ENCODE measurements at regions not wholly inside any gene's neighbourhood (a gene's known extent, or its start where the extent isn't known, plus 50 kb on each side); places are given as distances from the start of the nearest gene placed in this dataset.

- WGBS, result 36% methylated on average over 3 of the region's 3 CpGs
- TF ChIP-seq CTCF (IDR thresholded peaks at IDR 0.05), result no peak
- TF ChIP-seq POLR2AphosphoS5 (IDR thresholded peaks at IDR 0.05), result no peak
- TF ChIP-seq POLR2A (IDR thresholded peaks at IDR 0.05), result no peak
- no peak for TF ChIP-seq EP300 (IDR thresholded peaks at IDR 0.05)
- Histone ChIP-seq H3K4me3 (no peak overlapping the region), H3K4me1 (no peaks in the 10 kb centered on the region), H3K27ac (no peak overlapping the region), H3K36me3 (no peaks in the 10 kb centered on the region), H3K9me3 (no peaks in the 10 kb centered on the region), H3K27me3 (no peaks in the 10 kb centered on the region)
- DNase-seq (ENCODE audit: low spot score in 2 of 2), result no peak
Measured at GRCh38 chr2:145975406-145975805, 1455.5 kb upstream of the ZEB2 start.

- 93% methylated on average over 1 of the region's 1 CpG for WGBS
- Histone ChIP-seq H3K4me3 (no peak overlapping the region), H3K27me3 (no peaks in the 10 kb centered on the region), H3K27ac (no peak overlapping the region), H3K4me1 (no peaks in the 10 kb centered on the region), H3K36me3 (no peaks in the 10 kb centered on the region), H3K9me3 (no peaks in the 10 kb centered on the region)
- DNase-seq (ENCODE audit: low spot score in 2 of 2), result no peak
- TF ChIP-seq EP300 (IDR thresholded peaks at IDR 0.05) (no peak), CTCF (IDR thresholded peaks at IDR 0.05) (no peak), POLR2A (IDR thresholded peaks at IDR 0.05) (no peak), POLR2AphosphoS5 (IDR thresholded peaks at IDR 0.05) (no peak)
Measured at GRCh38 chr2:145961846-145962245, 1441.9 kb upstream of the ZEB2 start.

- H3K9me3 ChIP-seq, result no peaks in the 10 kb centered on the region
- TF ChIP-seq CTCF (IDR thresholded peaks at IDR 0.05) (no peak), EP300 (IDR thresholded peaks at IDR 0.05) (no peak), POLR2AphosphoS5 (IDR thresholded peaks at IDR 0.05) (no peak), POLR2A (IDR thresholded peaks at IDR 0.05) (no peak)
- WGBS, result 95% methylated on average over 16 of the region's 23 CpGs
Measured at GRCh38 chr2:145960479-145961163, 1440.7 kb upstream of the ZEB2 start.

GRCh38 chr2:145958611-145959010 is 1438.7 kb upstream of the ZEB2 start:
- WGBS, result 75% methylated on average over 4 of the region's 4 CpGs
- Histone ChIP-seq H3K36me3 (no peaks in the 10 kb centered on the region), H3K4me3 (no peak overlapping the region), H3K27me3 (no peaks in the 10 kb centered on the region), H3K4me1 (no peaks in the 10 kb centered on the region), H3K27ac (no peak overlapping the region), H3K9me3 (peaks cover 2% of the 10 kb centered on the region)
- no peak for TF ChIP-seq POLR2A (IDR thresholded peaks at IDR 0.05)
- TF ChIP-seq CTCF (IDR thresholded peaks at IDR 0.05), result no peak
- TF ChIP-seq POLR2AphosphoS5 (IDR thresholded peaks at IDR 0.05), result no peak
- no peak for TF ChIP-seq EP300 (IDR thresholded peaks at IDR 0.05)
- no peak for DNase-seq (ENCODE audit: low spot score in 2 of 2)

More at GRCh38 chr2:145960479-145961163, 1440.7 kb upstream of the ZEB2 start:
- H3K4me3 ChIP-seq, result no peak overlapping the region
- H3K4me1 ChIP-seq, result no peaks in the 10 kb centered on the region
- no peak overlapping the region for H3K27ac ChIP-seq
- no peaks in the 10 kb centered on the region for H3K27me3 ChIP-seq
- no peaks in the 10 kb centered on the region for H3K36me3 ChIP-seq
- DNase-seq (ENCODE audit: low spot score in 2 of 2), result no peak

DNA sequence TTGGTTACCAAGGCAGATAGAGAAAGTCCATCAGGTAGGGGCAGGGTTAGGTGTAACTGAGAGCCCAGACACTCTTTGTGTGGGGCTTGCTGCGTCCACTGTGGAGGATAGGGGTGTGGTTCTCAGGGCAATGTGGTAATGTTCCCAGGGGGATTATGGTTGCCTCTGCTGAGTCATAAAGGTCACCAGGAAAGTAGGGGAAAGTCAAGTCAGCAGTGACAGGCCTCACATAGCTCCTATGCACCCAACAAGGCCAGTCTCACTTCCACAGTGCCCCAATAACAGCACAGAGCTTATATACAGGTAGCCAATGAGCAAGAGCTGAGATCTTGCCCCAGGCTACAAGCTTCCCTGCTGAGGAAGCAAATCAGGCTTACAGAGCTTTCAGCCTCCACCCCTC is 1438.0 kb upstream of the ZEB2 start:
- DNase-seq (ENCODE audit: low spot score in 2 of 2), result no peak
- no peaks in the 10 kb centered on the region for H3K4me1 ChIP-seq
- H3K4me3 ChIP-seq, result no peak overlapping the region
- no peaks in the 10 kb centered on the region for H3K27me3 ChIP-seq
- 0% methylated on average over 1 of the region's 1 CpG for WGBS
- no peaks in the 10 kb centered on the region for H3K36me3 ChIP-seq
- H3K9me3 ChIP-seq, result peaks cover 4% of the 10 kb centered on the region
- no peak overlapping the region for H3K27ac ChIP-seq
- no peak for TF ChIP-seq CTCF (IDR thresholded peaks at IDR 0.05)
- TF ChIP-seq POLR2AphosphoS5 (IDR thresholded peaks at IDR 0.05), result no peak
- TF ChIP-seq EP300 (IDR thresholded peaks at IDR 0.05), result no peak
- no peak for TF ChIP-seq POLR2A (IDR thresholded peaks at IDR 0.05)

Data from suprapubic skin (tissue), 4 donors.